Upper lobe of left lung (tissue), 4 donors: ENCODE measurements at regions not wholly inside any gene's neighbourhood (a gene's known extent, or its start where the extent isn't known, plus 50 kb on each side); places are given as distances from the start of the nearest gene placed in this dataset.

Experiments used
- CTCF ChIP-seq, 6 experiments: fragments of 450-650 bp in 4 of 6; fragments of 200-600 bp in 2 of 6; sonication (generic) in 2 of 6; IDR thresholded peaks; one replicate each; pipeline ENCODE4 v1.5.1; 2016 to 2019; ENCODE audit warnings: antibody characterized with exemption in 6 of 6
- EP300 ChIP-seq, 4 donors: sonication (generic); formaldehyde crosslinking; IDR thresholded peaks; one replicate each; pipeline ENCODE4 v1.5.1; 2017; ENCODE audit warnings: antibody characterized with exemption in 4 of 4, control low read depth in 2 of 4
- POLR2A ChIP-seq, 4 donors: fragments of 450-650 bp; IDR thresholded peaks; one replicate each; pipeline ENCODE4 v1.5.1; 2016 to 2017; ENCODE audit warnings: antibody characterized with exemption in 4 of 4, mild to moderate bottlenecking in 2 of 4
- POLR2AphosphoS5 ChIP-seq, 2 donors: sonication (generic); formaldehyde crosslinking; IDR thresholded peaks; one replicate each; pipeline ENCODE4 v1.5.1; 2017; ENCODE audit warnings: antibody characterized with exemption in 2 of 2

GRCh38 chr10:60718886-60719285, 59.4 kb upstream of the CDK1 start:
- TF ChIP-seq CTCF (IDR thresholded peaks at IDR 0.05) (no peak), POLR2A (IDR thresholded peaks at IDR 0.05) (no peak), EP300 (IDR thresholded peaks at IDR 0.05) (no peak), POLR2AphosphoS5 (IDR thresholded peaks at IDR 0.05) (no peak)
